Cardiac fibroblast (primary cell): ENCODE measurements at regions not wholly inside any gene's neighbourhood (a gene's known extent, or its start where the extent isn't known, plus 50 kb on each side); places are given as distances from the start of the nearest gene placed in this dataset.

Source experiments
- DNase-seq, 2 donors: peaks; one replicate each; pipeline versions ENCODE4 v3.0.0 to v3.0.0-alpha.2; 2010; ENCODE audit warnings: low read depth in 2 of 2
- H3K4me3 ChIP-seq, 2 donors: replicated peaks in 1 of 2; 1 replicate in 1 of 2; 2 replicates in 1 of 2; pipeline ENCODE4 v1.5.1; 2011; ENCODE audit warnings: low read depth in 2 of 2, low read length in 2 of 2, mild to moderate bottlenecking in 2 of 2, moderate library complexity in 1 of 2
- TF ChIP-seq, protein P1 (sequence below): IDR thresholded peaks from one replicate; pipeline ENCODE4 v1.5.1; 2011; ENCODE audit warnings: low read depth, mild to moderate bottlenecking, low read length, inconsistent platforms

GRCh38 chr6:121920616-121921015, 478.8 kb upstream of the HSF2 start:
- TF ChIP-seq, protein P1, sequence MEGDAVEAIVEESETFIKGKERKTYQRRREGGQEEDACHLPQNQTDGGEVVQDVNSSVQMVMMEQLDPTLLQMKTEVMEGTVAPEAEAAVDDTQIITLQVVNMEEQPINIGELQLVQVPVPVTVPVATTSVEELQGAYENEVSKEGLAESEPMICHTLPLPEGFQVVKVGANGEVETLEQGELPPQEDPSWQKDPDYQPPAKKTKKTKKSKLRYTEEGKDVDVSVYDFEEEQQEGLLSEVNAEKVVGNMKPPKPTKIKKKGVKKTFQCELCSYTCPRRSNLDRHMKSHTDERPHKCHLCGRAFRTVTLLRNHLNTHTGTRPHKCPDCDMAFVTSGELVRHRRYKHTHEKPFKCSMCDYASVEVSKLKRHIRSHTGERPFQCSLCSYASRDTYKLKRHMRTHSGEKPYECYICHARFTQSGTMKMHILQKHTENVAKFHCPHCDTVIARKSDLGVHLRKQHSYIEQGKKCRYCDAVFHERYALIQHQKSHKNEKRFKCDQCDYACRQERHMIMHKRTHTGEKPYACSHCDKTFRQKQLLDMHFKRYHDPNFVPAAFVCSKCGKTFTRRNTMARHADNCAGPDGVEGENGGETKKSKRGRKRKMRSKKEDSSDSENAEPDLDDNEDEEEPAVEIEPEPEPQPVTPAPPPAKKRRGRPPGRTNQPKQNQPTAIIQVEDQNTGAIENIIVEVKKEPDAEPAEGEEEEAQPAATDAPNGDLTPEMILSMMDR = no peak
- H3K4me3 ChIP-seq = no peak overlapping the region
- no peak for DNase-seq

- no peak overlapping the region for H3K4me3 ChIP-seq
- DNase-seq = no peak
- TF ChIP-seq, protein P1 = no peak
Measured at GRCh38 chr6:121925024-121925423, 474.4 kb upstream of the HSF2 start.

- TF ChIP-seq, protein P1 = no peak
- DNase-seq = no peak
- H3K4me3 ChIP-seq = no peak overlapping the region
Measured at GRCh38 chr6:121925534-121926255, 473.8 kb upstream of the HSF2 start.

DNA sequence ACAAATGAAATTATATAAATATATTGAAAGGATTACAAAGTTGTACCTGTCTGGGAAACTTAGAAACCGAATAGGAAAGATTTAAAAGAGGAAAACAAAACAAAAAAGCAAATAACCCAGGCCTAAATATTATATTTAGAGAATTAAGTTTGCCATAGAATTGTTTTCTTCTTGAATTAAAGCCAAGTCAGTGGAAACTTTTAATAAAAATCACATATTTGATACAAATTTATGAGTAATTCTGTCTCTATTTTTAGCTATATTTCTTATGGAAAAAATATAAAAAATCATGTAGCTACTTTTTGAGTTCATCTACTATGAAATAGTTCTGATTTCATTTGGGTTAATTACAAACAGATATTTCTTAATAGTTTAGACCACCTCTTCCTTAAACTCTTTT, 470.2 kb upstream of the HSF2 start:
- TF ChIP-seq, protein P1 = no peak
- DNase-seq = no peak
- H3K4me3 ChIP-seq = no peak overlapping the region

- TF ChIP-seq, protein P1 = no peak
- peak; percentile 84 to 88 for DNase-seq
- no peak overlapping the region for H3K4me3 ChIP-seq
Measured at GRCh38 chr6:121932076-121932991, 467.1 kb upstream of the HSF2 start.

DNA sequence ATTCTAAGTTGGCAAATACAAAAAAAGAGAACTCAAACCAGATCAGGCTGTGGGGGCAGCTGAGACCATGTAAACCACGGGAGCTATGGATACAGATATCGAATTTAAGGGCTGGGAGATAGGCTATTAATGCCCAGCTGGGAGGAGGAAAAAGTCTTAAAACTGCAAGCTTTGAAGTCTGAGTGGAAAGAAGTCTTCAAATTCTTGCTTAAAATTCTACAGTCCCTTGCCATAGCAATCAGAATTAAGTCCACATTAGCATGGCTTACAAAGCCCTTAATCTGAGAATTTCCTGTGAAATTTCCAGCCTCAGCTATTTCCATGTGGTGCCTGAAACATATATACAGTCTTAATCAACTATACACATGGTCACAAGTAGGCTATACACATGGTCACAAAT, 465.0 kb upstream of the HSF2 start:
- DNase-seq = no peak
- H3K4me3 ChIP-seq = no peak overlapping the region
- TF ChIP-seq, protein P1 = no peak
